ENCODE measurements at regions not wholly inside any gene's neighbourhood (a gene's known extent, or its start where the extent isn't known, plus 50 kb on each side); places are given as distances from the start of the nearest gene placed in this dataset.

DNA sequence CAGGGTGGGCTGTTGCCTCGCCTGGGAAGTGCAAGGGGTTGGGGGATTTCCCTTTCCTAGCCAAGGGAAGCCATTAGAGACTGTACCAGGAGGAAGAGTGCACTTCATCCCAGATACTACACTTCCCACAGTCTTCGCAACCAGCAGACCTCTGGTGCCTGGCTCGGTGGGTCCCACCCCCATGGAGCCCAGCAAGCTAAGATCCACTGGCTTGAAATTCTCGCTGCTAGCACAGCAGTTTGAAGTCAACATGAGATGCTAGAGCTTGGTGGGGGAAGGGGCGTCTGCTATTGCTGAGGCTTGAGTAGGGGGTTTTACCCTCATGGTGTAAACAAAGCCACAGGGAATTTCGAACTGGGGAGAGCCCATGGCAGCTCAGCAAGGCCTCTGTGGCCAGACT lies 586.4 kb downstream of the HTR1A start:
- Histone ChIP-seq H3K4me3 (no peak overlapping the region), H3K36me3 (replicated peaks in 1 of 2) (no peaks in the 10 kb centered on the region), H3K9me3 (replicated peaks in 1 of 3) (no peaks in the 10 kb centered on the region), H3K27ac (no peak overlapping the region), H3K27me3 (no peaks in the 10 kb centered on the region), H3K4me1 (replicated peaks in 1 of 2) (no peaks in the 10 kb centered on the region)
- intact Hi-C loops (cut with DNase I): no loop called here
- no peak for DNase-seq
- TF ChIP-seq, protein P1, sequence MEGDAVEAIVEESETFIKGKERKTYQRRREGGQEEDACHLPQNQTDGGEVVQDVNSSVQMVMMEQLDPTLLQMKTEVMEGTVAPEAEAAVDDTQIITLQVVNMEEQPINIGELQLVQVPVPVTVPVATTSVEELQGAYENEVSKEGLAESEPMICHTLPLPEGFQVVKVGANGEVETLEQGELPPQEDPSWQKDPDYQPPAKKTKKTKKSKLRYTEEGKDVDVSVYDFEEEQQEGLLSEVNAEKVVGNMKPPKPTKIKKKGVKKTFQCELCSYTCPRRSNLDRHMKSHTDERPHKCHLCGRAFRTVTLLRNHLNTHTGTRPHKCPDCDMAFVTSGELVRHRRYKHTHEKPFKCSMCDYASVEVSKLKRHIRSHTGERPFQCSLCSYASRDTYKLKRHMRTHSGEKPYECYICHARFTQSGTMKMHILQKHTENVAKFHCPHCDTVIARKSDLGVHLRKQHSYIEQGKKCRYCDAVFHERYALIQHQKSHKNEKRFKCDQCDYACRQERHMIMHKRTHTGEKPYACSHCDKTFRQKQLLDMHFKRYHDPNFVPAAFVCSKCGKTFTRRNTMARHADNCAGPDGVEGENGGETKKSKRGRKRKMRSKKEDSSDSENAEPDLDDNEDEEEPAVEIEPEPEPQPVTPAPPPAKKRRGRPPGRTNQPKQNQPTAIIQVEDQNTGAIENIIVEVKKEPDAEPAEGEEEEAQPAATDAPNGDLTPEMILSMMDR (IDR thresholded peaks at IDR 0.05): no peak
- no peak for TF ChIP-seq POLR2A (IDR thresholded peaks at IDR 0.05)
- 53 to 71% (median 61%) methylated on average over 4 to 6 of the region's 6 CpGs for WGBS, 4 donors

DNA sequence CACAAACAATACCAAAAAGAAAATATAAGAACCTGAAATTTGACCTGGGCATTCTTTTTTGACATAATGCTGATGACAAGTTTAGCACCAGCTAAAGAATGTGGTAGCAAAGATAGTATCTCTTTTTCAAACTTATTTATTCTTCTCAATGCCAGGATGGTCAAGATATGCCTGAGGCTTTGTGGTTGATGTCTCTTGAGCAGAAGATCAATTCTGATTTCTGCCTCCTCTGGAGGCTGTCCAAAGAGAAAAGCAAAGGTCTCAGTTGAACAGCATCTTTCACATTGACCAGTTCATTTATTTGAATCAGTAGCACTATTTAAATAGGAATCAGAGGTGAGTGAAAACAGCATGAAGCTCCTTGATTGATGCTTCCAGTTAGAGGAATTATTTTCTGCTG lies 588.2 kb downstream of the HTR1A start:
- intact Hi-C loops (cut with DNase I): no loop called here
- TF ChIP-seq, protein P1 (IDR thresholded peaks at IDR 0.05): no peak
- TF ChIP-seq POLR2A (IDR thresholded peaks at IDR 0.05): no peak
- no peaks in the 10 kb centered on the region for H3K27me3 ChIP-seq
- H3K4me3 ChIP-seq: no peak overlapping the region
- H3K27ac ChIP-seq: no peak overlapping the region
- H3K4me1 ChIP-seq (replicated peaks in 1 of 2): no peaks in the 10 kb centered on the region
- DNase-seq: no peak
- no peaks in the 10 kb centered on the region for H3K36me3 ChIP-seq (replicated peaks in 1 of 2)
- H3K9me3 ChIP-seq (replicated peaks in 1 of 3): no peaks in the 10 kb centered on the region

- TF ChIP-seq, protein P1 (IDR thresholded peaks at IDR 0.05): no peak
- TF ChIP-seq POLR2A (IDR thresholded peaks at IDR 0.05): no peak
- Histone ChIP-seq H3K4me1 (replicated peaks in 1 of 2) (no peaks in the 10 kb centered on the region), H3K9me3 (replicated peaks in 1 of 3) (peaks cover 0 to 5% (median 0%) of the 10 kb centered on the region in 3 donors), H3K4me3 (no peak overlapping the region), H3K27ac (no peak overlapping the region), H3K27me3 (no peaks in the 10 kb centered on the region), H3K36me3 (replicated peaks in 1 of 2) (no peaks in the 10 kb centered on the region)
- intact Hi-C loops (cut with DNase I): no loop called here
- no peak for DNase-seq
- 52 to 76% (median 63%) methylated on average over 1 of the region's 1 CpG for WGBS, 4 donors
Measured at GRCh38 chr5:63351164-63351563, 611.1 kb downstream of the HTR1A start.

GRCh38 chr5:63346451-63346850 lies 615.8 kb downstream of the HTR1A start:
- H3K36me3 ChIP-seq (replicated peaks in 1 of 2): no peaks in the 10 kb centered on the region
- DNase-seq: no peak
- H3K27me3 ChIP-seq: no peaks in the 10 kb centered on the region
- no peaks in the 10 kb centered on the region for H3K4me1 ChIP-seq (replicated peaks in 1 of 2)
- intact Hi-C loops (cut with DNase I): no loop called here
- H3K27ac ChIP-seq: no peak overlapping the region
- H3K9me3 ChIP-seq (replicated peaks in 1 of 3): peaks cover 0 to 5% (median 0%) of the 10 kb centered on the region in 3 donors
- no peak overlapping the region for H3K4me3 ChIP-seq
- TF ChIP-seq, protein P1 (IDR thresholded peaks at IDR 0.05): no peak
- TF ChIP-seq POLR2A (IDR thresholded peaks at IDR 0.05): no peak
